SK-N-SH (cell line): ENCODE measurements at regions not wholly inside any gene's neighbourhood (a gene's known extent, or its start where the extent isn't known, plus 50 kb on each side); places are given as distances from the start of the nearest gene placed in this dataset.
"Not testable (repeated sequence)": the region's sequence is repeated elsewhere in the genome, so short reads cannot be mapped to it uniquely, and the experiment has no call there.

Experiments
- CTCF ChIA-PET: fragments of 300-600, 350-600 bp; formaldehyde crosslinking; extraction: SDS; loops from one replicate; lab custom pipeline; 2021; lab: Yijun Ruan, JAX
- POLR2A ChIA-PET: fragments of 350-600 bp; sonication (Branson Sonifier 250); formaldehyde crosslinking; extraction: SDS; loops from one replicate; lab custom pipeline; 2020; ENCODE audit warnings: antibody characterized with exemption, inconsistent platforms; lab: Yijun Ruan, JAX
- DNase-seq: peaks from one replicate; pipeline ENCODE4 v3.0.0; 2012
- H2AFZ ChIP-seq: fragments of 200-600 bp; sonication (generic); 2 replicates; pipeline ENCODE4 v1.8.1; 2016; ENCODE audit warnings: antibody characterized with exemption, mild to moderate bottlenecking, low read depth
- H3F3A ChIP-seq: fragments of 200-600 bp; sonication (generic); replicated peaks from 2 replicates; pipeline ENCODE3; 2016; ENCODE audit warnings: antibody characterized with exemption, mild to moderate bottlenecking; ENCODE audit not compliant: insufficient read depth
- H3K27ac ChIP-seq, 2 experiments: fragments of 200-500 bp in 1 of 2; fragments of 200-600 bp in 1 of 2; sonication (Bioruptor generic) in 1 of 2; sonication (generic), shearing (Covaris generic) in 1 of 2; 2 replicates each; pipeline versions ENCODE4 v1.5.1 to v1.6.1; 2014 to 2016; ENCODE audit warnings: low read depth in 2 of 2, inconsistent platforms in 1 of 2, low read length in 1 of 2, mild to moderate bottlenecking in 1 of 2, mixed read lengths in 1 of 2
- H3K27me3 ChIP-seq: fragments of 200-600 bp; sonication (generic), shearing (Covaris generic); 2 replicates; pipeline ENCODE4 v1.6.1; 2016; ENCODE audit warnings: mixed run types; ENCODE audit not compliant: insufficient read depth
- H3K36me3 ChIP-seq, 2 experiments: fragments of 200-500 bp in 1 of 2; fragments of 200-600 bp in 1 of 2; sonication (Bioruptor generic) in 1 of 2; sonication (generic) in 1 of 2; replicated peaks in 1 of 2; 2 replicates each; pipeline versions ENCODE3 to v1.5.1; 2014 to 2016; ENCODE audit warnings: low read length in 1 of 2, mild to moderate bottlenecking in 1 of 2; ENCODE audit not compliant: insufficient read depth in 2 of 2, control insufficient read depth in 1 of 2
- H3K4me1 ChIP-seq, 2 experiments: fragments of 200-500 bp in 1 of 2; fragments of 200-600 bp in 1 of 2; sonication (Bioruptor generic) in 1 of 2; sonication (generic), shearing (Covaris generic) in 1 of 2; 2 replicates each; pipeline versions ENCODE4 v1.5.1 to v1.6.1; 2014 to 2016; ENCODE audit warnings: low read depth in 1 of 2, low read length in 1 of 2, mixed run types in 1 of 2; ENCODE audit not compliant: insufficient read depth in 2 of 2, control insufficient read depth in 1 of 2
- H3K4me2 ChIP-seq: fragments of 200-600 bp; sonication (generic), shearing (Covaris generic); 2 replicates; pipeline ENCODE4 v1.6.1; 2017; ENCODE audit warnings: mixed run types
- H3K4me3 ChIP-seq, 2 experiments: fragments of 200-500 bp in 1 of 2; fragments of 200-600 bp in 1 of 2; sonication (Bioruptor generic) in 1 of 2; sonication (generic), shearing (Covaris generic) in 1 of 2; 2 replicates each; pipeline versions ENCODE4 v1.5.1 to v1.8.1; 2014 to 2016; ENCODE audit warnings: low read depth in 2 of 2, inconsistent platforms in 1 of 2, low read length in 1 of 2, mild to moderate bottlenecking in 1 of 2, mixed read lengths in 1 of 2, moderate library complexity in 1 of 2
- H3K79me2 ChIP-seq: fragments of 200-600 bp; sonication (generic); 2 replicates; pipeline ENCODE4 v1.8.1; 2017; ENCODE audit warnings: mild to moderate bottlenecking; ENCODE audit not compliant: insufficient read depth
- H3K9ac ChIP-seq: fragments of 200-600 bp; sonication (generic); 2 replicates; pipeline ENCODE4 v1.6.1; 2017; ENCODE audit warnings: mixed run types
- H3K9me2 ChIP-seq: fragments of 200-600 bp; sonication (generic); 2 replicates; pipeline ENCODE4 v1.6.1; 2017; ENCODE audit warnings: mixed run types
- H3K9me3 ChIP-seq: fragments of 200-600 bp; sonication (generic); 2 replicates; pipeline ENCODE4 v1.6.1; 2017; ENCODE audit warnings: mixed run types, mild to moderate bottlenecking, moderate library complexity
- H4K20me1 ChIP-seq: fragments of 200-600 bp; sonication (generic); 2 replicates; pipeline ENCODE4 v1.6.1; 2017; ENCODE audit warnings: mild to moderate bottlenecking, mixed run types; ENCODE audit not compliant: insufficient read depth
- CHD2 ChIP-seq: fragments of 150-350 bp; IDR thresholded peaks from 2 replicates; pipeline ENCODE4 v1.6.1; 2018; ENCODE audit warnings: low read length; ENCODE audit not compliant: partially characterized antibody
- ELF1 ChIP-seq: IDR thresholded peaks from 2 replicates; pipeline ENCODE4 v1.4.0; 2012
- EP300 ChIP-seq, 2 experiments: IDR thresholded peaks; 2 replicates each; pipeline versions ENCODE4 v1.4.0 to v1.6.1; 2012; ENCODE audit warnings: borderline replicate concordance in 1 of 2, low read depth in 1 of 2, low read length in 1 of 2
- GABPA ChIP-seq: IDR thresholded peaks from 2 replicates; pipeline ENCODE4 v1.4.0; 2012; ENCODE audit warnings: low read depth, mild to moderate bottlenecking
- JUND ChIP-seq: IDR thresholded peaks from 2 replicates; pipeline ENCODE4 v1.4.0; 2012
- MEF2A ChIP-seq: IDR thresholded peaks from 2 replicates; pipeline ENCODE4 v1.4.0; 2012; ENCODE audit warnings: low read depth, borderline replicate concordance
- NFIC ChIP-seq: IDR thresholded peaks from 2 replicates; pipeline ENCODE4 v1.4.0; 2012; ENCODE audit warnings: borderline replicate concordance
- POLR2AphosphoS5 ChIP-seq: IDR thresholded peaks from 2 replicates; pipeline ENCODE4 v1.6.1; 2012; ENCODE audit warnings: low read depth, low read length
- RAD21 ChIP-seq: IDR thresholded peaks from 2 replicates; pipeline ENCODE4 v1.6.1; 2012; ENCODE audit warnings: mild to moderate bottlenecking, low read length
- RFX5 ChIP-seq: IDR thresholded peaks from 2 replicates; pipeline ENCODE4 v1.6.1; 2012; ENCODE audit warnings: mild to moderate bottlenecking, improper control_type of control experiment, low read length
- SIN3A ChIP-seq: IDR thresholded peaks from 2 replicates; pipeline ENCODE4 v1.6.1; 2012; ENCODE audit warnings: low read depth, mild to moderate bottlenecking, low read length, moderate library complexity, borderline replicate concordance
- SMC3 ChIP-seq: IDR thresholded peaks from 2 replicates; pipeline ENCODE4 v1.6.1; 2012; ENCODE audit warnings: low read depth, low read length, improper control_type of control experiment
- TCF12 ChIP-seq: IDR thresholded peaks from 2 replicates; pipeline ENCODE4 v1.4.0; 2012
- TEAD4 ChIP-seq: IDR thresholded peaks from 2 replicates; pipeline ENCODE4 v1.4.0; 2012; ENCODE audit warnings: mild to moderate bottlenecking, borderline replicate concordance; ENCODE audit not compliant: insufficient read depth
- YY1 ChIP-seq: IDR thresholded peaks from 2 replicates; pipeline ENCODE4 v1.4.0; 2012; ENCODE audit warnings: low read depth, mild to moderate bottlenecking
- WGBS: methylation state at CpG from one replicate; pipeline ENCODE4 v1.1.6; 2017; ENCODE audit warnings: low lambda C conversion rate; 5-methylcytosine and 5-hydroxymethylcytosine counted together
- TF ChIP-seq, protein P1 (sequence below): IDR thresholded peaks from 2 replicates; pipeline ENCODE4 v1.4.0; 2012; ENCODE audit warnings: low read depth, borderline replicate concordance
- TF ChIP-seq, protein P2 (sequence below): fragments of 150-350 bp; IDR thresholded peaks from 2 replicates; pipeline ENCODE4 v1.6.1; 2016; ENCODE audit warnings: mild to moderate bottlenecking, low read depth, low read length
- TF ChIP-seq, protein P3 (sequence below): fragments of 200-600 bp; sonication (generic); IDR thresholded peaks from 2 replicates; pipeline ENCODE4 v1.6.1; 2017; ENCODE audit warnings: antibody characterized with exemption, mild to moderate bottlenecking, moderate library complexity
- TF ChIP-seq, protein P4 (sequence below): IDR thresholded peaks from 2 replicates; pipeline ENCODE4 v1.6.1; 2012; ENCODE audit warnings: mild to moderate bottlenecking, low read depth, low read length, moderate library complexity

DNA sequence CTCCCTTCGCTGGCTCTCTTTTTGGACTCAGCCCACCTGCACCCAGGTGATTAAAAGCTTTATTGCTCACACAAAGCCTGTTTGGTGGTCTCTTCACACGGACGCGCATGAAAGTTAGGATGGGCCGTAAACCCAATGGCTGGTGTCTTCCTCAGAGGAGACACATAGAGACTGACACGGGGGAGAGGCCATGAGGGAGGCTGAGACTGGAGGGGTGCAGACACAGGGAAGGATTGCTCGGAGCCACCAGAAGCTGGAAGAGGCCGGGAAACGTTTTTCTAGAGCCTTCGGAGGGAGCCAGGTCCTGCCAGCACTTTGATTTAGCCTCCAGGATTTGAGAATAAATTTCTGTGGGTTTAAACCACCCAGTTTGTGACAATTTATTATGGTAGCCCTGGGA is 274.9 kb downstream of the AGTPBP1 start:
- H3K9ac ChIP-seq: no peak overlapping the region
- H3K27ac ChIP-seq: no peak overlapping the region
- no peak overlapping the region for H3K4me3 ChIP-seq
- no peaks in the 10 kb centered on the region for H3F3A ChIP-seq
- CTCF ChIA-PET: interaction anchor here (1.1 kb wide), 1 partner anchor 34 kb away, joined by 3 read pairs; no protein-coding TSS in a partner anchor
- no peaks in the 10 kb centered on the region for H3K4me1 ChIP-seq
- no peaks in the 10 kb centered on the region for H4K20me1 ChIP-seq
- POLR2A ChIA-PET: no interaction called here
- no peak for DNase-seq
- H3K79me2 ChIP-seq: no peaks in the 10 kb centered on the region
- no peaks in the 10 kb centered on the region for H3K9me2 ChIP-seq
- no peak overlapping the region for H3K4me2 ChIP-seq
- 52% methylated on average over 10 of the region's 10 CpGs for WGBS
- no peaks in the 10 kb centered on the region for H3K27me3 ChIP-seq
- no peaks in the 10 kb centered on the region for H3K9me3 ChIP-seq
- H3K36me3 ChIP-seq: no peaks in the 10 kb centered on the region
- TF ChIP-seq GABPA: no peak
- no peak for TF ChIP-seq CHD2
- TF ChIP-seq YY1: no peak
- no peak for TF ChIP-seq JUND
- TF ChIP-seq SMC3: no peak
- no peak for TF ChIP-seq SIN3A
- no peak for TF ChIP-seq TCF12
- no peak for TF ChIP-seq MEF2A
- TF ChIP-seq, protein P1, sequence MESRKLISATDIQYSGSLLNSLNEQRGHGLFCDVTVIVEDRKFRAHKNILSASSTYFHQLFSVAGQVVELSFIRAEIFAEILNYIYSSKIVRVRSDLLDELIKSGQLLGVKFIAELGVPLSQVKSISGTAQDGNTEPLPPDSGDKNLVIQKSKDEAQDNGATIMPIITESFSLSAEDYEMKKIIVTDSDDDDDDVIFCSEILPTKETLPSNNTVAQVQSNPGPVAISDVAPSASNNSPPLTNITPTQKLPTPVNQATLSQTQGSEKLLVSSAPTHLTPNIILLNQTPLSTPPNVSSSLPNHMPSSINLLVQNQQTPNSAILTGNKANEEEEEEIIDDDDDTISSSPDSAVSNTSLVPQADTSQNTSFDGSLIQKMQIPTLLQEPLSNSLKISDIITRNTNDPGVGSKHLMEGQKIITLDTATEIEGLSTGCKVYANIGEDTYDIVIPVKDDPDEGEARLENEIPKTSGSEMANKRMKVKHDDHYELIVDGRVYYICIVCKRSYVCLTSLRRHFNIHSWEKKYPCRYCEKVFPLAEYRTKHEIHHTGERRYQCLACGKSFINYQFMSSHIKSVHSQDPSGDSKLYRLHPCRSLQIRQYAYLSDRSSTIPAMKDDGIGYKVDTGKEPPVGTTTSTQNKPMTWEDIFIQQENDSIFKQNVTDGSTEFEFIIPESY: no peak
- TF ChIP-seq, protein P2, sequence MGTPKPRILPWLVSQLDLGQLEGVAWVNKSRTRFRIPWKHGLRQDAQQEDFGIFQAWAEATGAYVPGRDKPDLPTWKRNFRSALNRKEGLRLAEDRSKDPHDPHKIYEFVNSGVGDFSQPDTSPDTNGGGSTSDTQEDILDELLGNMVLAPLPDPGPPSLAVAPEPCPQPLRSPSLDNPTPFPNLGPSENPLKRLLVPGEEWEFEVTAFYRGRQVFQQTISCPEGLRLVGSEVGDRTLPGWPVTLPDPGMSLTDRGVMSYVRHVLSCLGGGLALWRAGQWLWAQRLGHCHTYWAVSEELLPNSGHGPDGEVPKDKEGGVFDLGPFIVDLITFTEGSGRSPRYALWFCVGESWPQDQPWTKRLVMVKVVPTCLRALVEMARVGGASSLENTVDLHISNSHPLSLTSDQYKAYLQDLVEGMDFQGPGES: no peak
- TF ChIP-seq ELF1: no peak
- TF ChIP-seq NFIC: no peak
- no peak for TF ChIP-seq RAD21
- TF ChIP-seq POLR2AphosphoS5: no peak
- TF ChIP-seq TEAD4: no peak
- TF ChIP-seq RFX5: no peak
- TF ChIP-seq, protein P3, sequence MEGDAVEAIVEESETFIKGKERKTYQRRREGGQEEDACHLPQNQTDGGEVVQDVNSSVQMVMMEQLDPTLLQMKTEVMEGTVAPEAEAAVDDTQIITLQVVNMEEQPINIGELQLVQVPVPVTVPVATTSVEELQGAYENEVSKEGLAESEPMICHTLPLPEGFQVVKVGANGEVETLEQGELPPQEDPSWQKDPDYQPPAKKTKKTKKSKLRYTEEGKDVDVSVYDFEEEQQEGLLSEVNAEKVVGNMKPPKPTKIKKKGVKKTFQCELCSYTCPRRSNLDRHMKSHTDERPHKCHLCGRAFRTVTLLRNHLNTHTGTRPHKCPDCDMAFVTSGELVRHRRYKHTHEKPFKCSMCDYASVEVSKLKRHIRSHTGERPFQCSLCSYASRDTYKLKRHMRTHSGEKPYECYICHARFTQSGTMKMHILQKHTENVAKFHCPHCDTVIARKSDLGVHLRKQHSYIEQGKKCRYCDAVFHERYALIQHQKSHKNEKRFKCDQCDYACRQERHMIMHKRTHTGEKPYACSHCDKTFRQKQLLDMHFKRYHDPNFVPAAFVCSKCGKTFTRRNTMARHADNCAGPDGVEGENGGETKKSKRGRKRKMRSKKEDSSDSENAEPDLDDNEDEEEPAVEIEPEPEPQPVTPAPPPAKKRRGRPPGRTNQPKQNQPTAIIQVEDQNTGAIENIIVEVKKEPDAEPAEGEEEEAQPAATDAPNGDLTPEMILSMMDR: no peak
- TF ChIP-seq, protein P4, sequence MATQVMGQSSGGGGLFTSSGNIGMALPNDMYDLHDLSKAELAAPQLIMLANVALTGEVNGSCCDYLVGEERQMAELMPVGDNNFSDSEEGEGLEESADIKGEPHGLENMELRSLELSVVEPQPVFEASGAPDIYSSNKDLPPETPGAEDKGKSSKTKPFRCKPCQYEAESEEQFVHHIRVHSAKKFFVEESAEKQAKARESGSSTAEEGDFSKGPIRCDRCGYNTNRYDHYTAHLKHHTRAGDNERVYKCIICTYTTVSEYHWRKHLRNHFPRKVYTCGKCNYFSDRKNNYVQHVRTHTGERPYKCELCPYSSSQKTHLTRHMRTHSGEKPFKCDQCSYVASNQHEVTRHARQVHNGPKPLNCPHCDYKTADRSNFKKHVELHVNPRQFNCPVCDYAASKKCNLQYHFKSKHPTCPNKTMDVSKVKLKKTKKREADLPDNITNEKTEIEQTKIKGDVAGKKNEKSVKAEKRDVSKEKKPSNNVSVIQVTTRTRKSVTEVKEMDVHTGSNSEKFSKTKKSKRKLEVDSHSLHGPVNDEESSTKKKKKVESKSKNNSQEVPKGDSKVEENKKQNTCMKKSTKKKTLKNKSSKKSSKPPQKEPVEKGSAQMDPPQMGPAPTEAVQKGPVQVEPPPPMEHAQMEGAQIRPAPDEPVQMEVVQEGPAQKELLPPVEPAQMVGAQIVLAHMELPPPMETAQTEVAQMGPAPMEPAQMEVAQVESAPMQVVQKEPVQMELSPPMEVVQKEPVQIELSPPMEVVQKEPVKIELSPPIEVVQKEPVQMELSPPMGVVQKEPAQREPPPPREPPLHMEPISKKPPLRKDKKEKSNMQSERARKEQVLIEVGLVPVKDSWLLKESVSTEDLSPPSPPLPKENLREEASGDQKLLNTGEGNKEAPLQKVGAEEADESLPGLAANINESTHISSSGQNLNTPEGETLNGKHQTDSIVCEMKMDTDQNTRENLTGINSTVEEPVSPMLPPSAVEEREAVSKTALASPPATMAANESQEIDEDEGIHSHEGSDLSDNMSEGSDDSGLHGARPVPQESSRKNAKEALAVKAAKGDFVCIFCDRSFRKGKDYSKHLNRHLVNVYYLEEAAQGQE: no peak
- TF ChIP-seq EP300 (IDR thresholded peaks at IDR 0.05; ENCODE audit: borderline replicate concordance in 1 of 2, low read depth in 1 of 2, low read length in 1 of 2): no peak
- TF ChIP-seq, all 33 proteins: peak for 0
- H2AFZ ChIP-seq: no peak overlapping the region

DNA sequence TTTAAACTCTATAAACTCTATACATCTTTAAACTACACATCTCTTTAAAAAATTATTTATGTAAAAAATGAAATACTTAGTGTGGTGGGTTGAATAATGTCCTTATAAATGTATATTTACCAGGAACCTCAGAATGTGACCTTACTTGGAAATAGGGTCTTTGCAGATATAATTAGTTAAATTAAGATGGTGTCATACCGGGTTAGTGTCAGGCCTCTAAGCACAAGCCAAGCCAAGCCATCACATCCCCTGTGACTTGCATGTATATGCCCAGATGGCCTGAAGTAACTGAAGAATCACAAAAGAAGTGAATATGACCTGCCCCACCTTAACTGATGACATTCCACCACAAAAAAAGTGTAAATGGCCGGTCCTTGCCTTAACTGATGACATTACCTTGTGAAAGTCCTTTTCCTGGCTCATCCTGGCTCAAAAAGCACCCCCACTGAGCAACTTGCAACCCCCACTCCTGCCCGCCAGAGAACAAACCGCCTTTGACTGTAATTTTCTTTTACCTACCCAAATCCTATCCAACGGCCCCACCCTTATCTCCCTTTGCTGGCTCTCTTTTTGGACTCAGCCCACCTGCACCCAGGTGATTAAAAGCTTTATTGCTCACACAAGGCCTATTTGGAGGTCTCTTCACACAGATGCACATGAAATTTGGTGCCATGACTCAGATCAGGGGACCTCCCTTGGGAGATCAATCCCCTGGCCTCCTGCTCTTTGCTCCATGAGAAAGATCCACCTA is 283.5 kb downstream of the AGTPBP1 start:
- DNase-seq, H3K9me2 ChIP-seq, H3K4me1 ChIP-seq, POLR2A ChIA-PET, CTCF ChIA-PET, H3K4me2 ChIP-seq, H3K79me2 ChIP-seq, H2AFZ ChIP-seq, H3K36me3 ChIP-seq, H3K27ac ChIP-seq, H3K27me3 ChIP-seq, H3F3A ChIP-seq, H3K9ac ChIP-seq, H3K4me3 ChIP-seq, H3K9me3 ChIP-seq, H4K20me1 ChIP-seq: not testable (repeated sequence)
- WGBS: 52% methylated on average over 4 of the region's 5 CpGs
